ENCODE measurements at regions not wholly inside any gene's neighbourhood (a gene's known extent, or its start where the extent isn't known, plus 50 kb on each side); places are given as distances from the start of the nearest gene placed in this dataset.

DNA sequence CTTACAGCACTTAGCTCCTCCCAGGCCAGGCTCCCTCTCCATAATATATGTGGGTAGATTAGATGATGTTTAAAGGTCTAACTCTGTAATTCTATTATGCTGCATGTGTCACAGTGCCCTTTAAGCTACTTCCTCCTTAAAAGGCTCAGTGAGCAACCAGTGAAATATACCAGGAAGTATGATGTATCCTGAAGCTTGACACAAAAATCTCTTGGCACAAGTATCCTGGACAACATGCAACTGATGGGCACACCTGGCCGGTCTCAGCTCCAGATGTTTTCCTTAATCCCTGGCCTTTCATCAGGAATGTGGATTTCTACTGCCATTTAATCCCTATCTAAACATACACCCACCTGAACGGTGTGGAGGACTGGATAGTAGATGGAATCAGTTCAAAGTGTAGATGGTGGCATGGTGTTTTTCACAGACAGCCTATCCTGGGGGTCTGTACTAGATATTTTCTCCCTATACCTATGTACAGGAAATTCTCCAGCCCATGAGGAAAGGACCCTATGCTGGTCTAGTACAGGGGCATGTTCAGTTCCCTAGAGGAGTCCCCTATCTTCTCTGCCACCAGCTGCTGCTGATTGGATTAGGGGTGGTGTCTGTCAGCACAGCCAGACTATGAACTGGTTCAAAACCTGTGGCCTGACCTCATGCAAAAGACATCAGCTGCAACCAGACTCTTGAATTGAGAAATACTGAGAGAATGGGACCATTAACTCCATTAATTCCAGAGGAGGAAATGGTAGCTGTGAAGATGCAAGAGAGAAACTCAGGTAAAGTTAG is 59.4 kb upstream of the CITED2 start:
- TF ChIP-seq, protein P1, sequence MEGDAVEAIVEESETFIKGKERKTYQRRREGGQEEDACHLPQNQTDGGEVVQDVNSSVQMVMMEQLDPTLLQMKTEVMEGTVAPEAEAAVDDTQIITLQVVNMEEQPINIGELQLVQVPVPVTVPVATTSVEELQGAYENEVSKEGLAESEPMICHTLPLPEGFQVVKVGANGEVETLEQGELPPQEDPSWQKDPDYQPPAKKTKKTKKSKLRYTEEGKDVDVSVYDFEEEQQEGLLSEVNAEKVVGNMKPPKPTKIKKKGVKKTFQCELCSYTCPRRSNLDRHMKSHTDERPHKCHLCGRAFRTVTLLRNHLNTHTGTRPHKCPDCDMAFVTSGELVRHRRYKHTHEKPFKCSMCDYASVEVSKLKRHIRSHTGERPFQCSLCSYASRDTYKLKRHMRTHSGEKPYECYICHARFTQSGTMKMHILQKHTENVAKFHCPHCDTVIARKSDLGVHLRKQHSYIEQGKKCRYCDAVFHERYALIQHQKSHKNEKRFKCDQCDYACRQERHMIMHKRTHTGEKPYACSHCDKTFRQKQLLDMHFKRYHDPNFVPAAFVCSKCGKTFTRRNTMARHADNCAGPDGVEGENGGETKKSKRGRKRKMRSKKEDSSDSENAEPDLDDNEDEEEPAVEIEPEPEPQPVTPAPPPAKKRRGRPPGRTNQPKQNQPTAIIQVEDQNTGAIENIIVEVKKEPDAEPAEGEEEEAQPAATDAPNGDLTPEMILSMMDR (IDR thresholded peaks at IDR 0.05): no peak
- no peak for TF ChIP-seq POLR2A (IDR thresholded peaks at IDR 0.05)
